B cell (primary cell): ENCODE measurements at regions not wholly inside any gene's neighbourhood (a gene's known extent, or its start where the extent isn't known, plus 50 kb on each side); places are given as distances from the start of the nearest gene placed in this dataset.

Source experiments
- ATAC-seq: fragments of 200-7000 bp; cut with Tn5 transposase; one replicate; pipeline ENCODE4 v1.10.0; 2021; ENCODE audit warnings: low read depth, mild to moderate bottlenecking, moderate number of reproducible peaks, moderate library complexity
- CTCF ChIA-PET: fragments of 350-600 bp; sonication (Branson Sonifier 250); formaldehyde crosslinking; loops from one replicate; lab custom pipeline; 2021; ENCODE audit warnings: antibody characterized with exemption, inconsistent platforms; lab: Charles Lee
- POLR2A ChIA-PET: fragments of 350-600 bp; sonication (Branson Sonifier 250); formaldehyde crosslinking; loops from one replicate; lab custom pipeline; 2021; ENCODE audit warnings: antibody characterized with exemption; lab: Charles Lee
- DNase-seq: peaks from one replicate; pipeline ENCODE4 v3.0.0; 2013
- H2AFZ ChIP-seq: 2 replicates; pipeline ENCODE4 v1.6.1; 2012; ENCODE audit warnings: mild to moderate bottlenecking, low read depth, low read length; ENCODE audit not compliant: insufficient read depth, poor library complexity, severe bottlenecking
- H3K27ac ChIP-seq, 2 donors: 1 replicate in 1 of 2; 2 replicates in 1 of 2; pipeline ENCODE4 v1.5.1; 2012 to 2013; ENCODE audit warnings: low read length in 2 of 2, mild to moderate bottlenecking in 2 of 2, moderate library complexity in 1 of 2
- H3K27me3 ChIP-seq, 4 experiments: fragments of 200-600 bp in 1 of 4; sonication (generic) in 1 of 4; replicated peaks in 1 of 4; 1 replicate in 2 of 4; 2 replicates in 2 of 4; pipeline versions ENCODE4 v1.6.1 to v1.7.0; 2013 to 2016; ENCODE audit warnings: low read length in 3 of 4, mild to moderate bottlenecking in 2 of 4, mixed read lengths in 1 of 4, moderate library complexity in 1 of 4; ENCODE audit not compliant: insufficient read depth in 4 of 4, control insufficient read depth in 3 of 4; ENCODE audit errors: control extremely low read depth in 1 of 4
- H3K36me3 ChIP-seq, 2 experiments: replicated peaks in 1 of 2; 1 replicate in 1 of 2; 2 replicates in 1 of 2; pipeline versions ENCODE4 v1.6.1 to v1.7.1; 2013; ENCODE audit warnings: low read length in 1 of 2; ENCODE audit not compliant: insufficient read depth in 2 of 2, control insufficient read depth in 1 of 2; ENCODE audit errors: control extremely low read depth in 1 of 2, extremely low read depth in 1 of 2
- H3K4me1 ChIP-seq, 2 donors: fragments of 200-600 bp in 1 of 2; sonication (generic) in 1 of 2; 1 replicate in 1 of 2; 2 replicates in 1 of 2; pipeline versions ENCODE4 v1.5.1 to v1.6.1; 2013 to 2017; ENCODE audit warnings: low read length in 2 of 2; ENCODE audit not compliant: control insufficient read depth in 2 of 2, insufficient read depth in 2 of 2
- H3K4me2 ChIP-seq: replicated peaks from 2 replicates; pipeline ENCODE3; 2012; ENCODE audit warnings: mild to moderate bottlenecking, low read depth, low read length; ENCODE audit not compliant: poor library complexity, severe bottlenecking
- H3K4me3 ChIP-seq, 5 experiments: fragments of 200-600 bp in 1 of 5; sonication (generic) in 1 of 5; 1 replicate in 3 of 5; 2 replicates in 2 of 5; pipeline versions ENCODE4 v1.5.1 to v1.7.0; 2011 to 2016; ENCODE audit warnings: low read length in 4 of 5, mild to moderate bottlenecking in 4 of 5, low read depth in 2 of 5, control low read depth in 1 of 5, moderate library complexity in 1 of 5; ENCODE audit not compliant: insufficient read depth in 1 of 5; ENCODE audit errors: control extremely low read depth in 1 of 5, extremely low read depth in 1 of 5
- H3K79me2 ChIP-seq: fragments of 200-600 bp; sonication (generic); one replicate; pipeline ENCODE4 v1.6.0; 2016; ENCODE audit warnings: low read length; ENCODE audit not compliant: control insufficient read depth, insufficient read depth
- H3K9ac ChIP-seq: fragments of 200-600 bp; sonication (generic); 2 replicates; pipeline ENCODE4 v1.6.1; 2017; ENCODE audit warnings: mild to moderate bottlenecking, low read length, moderate library complexity
- H3K9me3 ChIP-seq, 3 donors: one replicate each; pipeline versions ENCODE4 v1.6.1 to v1.7.1; 2013; ENCODE audit warnings: low read length in 2 of 3; ENCODE audit not compliant: control insufficient read depth in 2 of 3, insufficient read depth in 1 of 3; ENCODE audit errors: control extremely low read depth in 1 of 3
- H4K20me1 ChIP-seq: 2 replicates; pipeline ENCODE4 v1.6.0; 2012; ENCODE audit warnings: mild to moderate bottlenecking, low read length; ENCODE audit not compliant: insufficient read depth, control insufficient read depth, poor library complexity, severe bottlenecking
- H3K27ac Mint-ChIP-seq: one replicate; pipeline ENCODE4 v1.8.0; 2021; ENCODE audit warnings: mixed read lengths
- H3K27me3 Mint-ChIP-seq: one replicate; pipeline ENCODE4 v1.8.0; 2021; ENCODE audit warnings: mixed read lengths
- H3K4me1 Mint-ChIP-seq: one replicate; pipeline ENCODE4 v1.8.0; 2021; ENCODE audit warnings: mixed read lengths
- H3K4me3 Mint-ChIP-seq: one replicate; pipeline ENCODE4 v1.8.0; 2021; ENCODE audit warnings: mixed read lengths
- H3K9me3 Mint-ChIP-seq: one replicate; pipeline ENCODE4 v1.8.0; 2022; ENCODE audit warnings: mixed read lengths; ENCODE audit not compliant: insufficient read depth
- CTCF ChIP-seq: fragments of 200-600 bp; IDR thresholded peaks from one replicate; pipeline ENCODE4 v1.8.0; 2022; ENCODE audit warnings: antibody characterized with exemption, mild to moderate bottlenecking
- EZH2 ChIP-seq: IDR thresholded peaks from 2 replicates; pipeline ENCODE4 v1.6.1; 2012; ENCODE audit warnings: borderline replicate concordance, low read depth, mild to moderate bottlenecking, moderate library complexity, low read length; ENCODE audit not compliant: insufficient read depth, poor library complexity, severe bottlenecking
- WGBS: methylation state at CpG from one replicate; pipeline ENCODE4 v1.1.5; 2013; ENCODE audit warnings: missing lambda C conversion rate; ENCODE audit not compliant: insufficient coverage; 5-methylcytosine and 5-hydroxymethylcytosine counted together
- intact Hi-C: fragments of 100-400 bp; cut with micrococcal nuclease; formaldehyde crosslinking; loops from one replicate; pipeline ENCODE4 v1.10.0; 2022

DNA sequence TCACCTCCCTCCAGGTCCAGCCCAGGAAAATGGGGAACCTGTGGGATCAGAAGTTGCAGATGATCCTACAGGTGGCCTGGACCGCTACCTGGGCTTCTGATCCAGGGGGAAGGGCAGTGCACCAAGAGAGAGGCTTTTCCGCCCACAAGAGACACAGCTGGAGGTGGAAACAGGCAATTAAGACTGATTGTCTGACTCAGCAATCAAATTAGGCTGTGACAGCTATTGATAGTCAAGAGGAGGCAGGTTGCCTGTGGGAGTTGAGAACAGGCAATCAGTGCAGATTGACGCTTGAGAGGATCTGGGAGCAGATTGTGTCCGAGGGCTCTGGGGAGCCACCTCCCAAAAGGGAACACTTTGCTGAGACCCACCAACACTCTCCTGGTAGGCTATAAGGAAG is 71.1 kb upstream of the SLC44A1 start:
- no peak for DNase-seq
- no peaks in the 10 kb centered on the region for H4K20me1 ChIP-seq
- H3K27me3 Mint-ChIP-seq = no peaks in the 10 kb centered on the region
- H3K4me3 Mint-ChIP-seq = no peak overlapping the region
- ChIA-PET CTCF (no interaction called here), POLR2A (no interaction called here)
- no peak for TF ChIP-seq EZH2
- TF ChIP-seq CTCF = no peak
- no peaks in the 10 kb centered on the region for H3K9me3 ChIP-seq
- no peak overlapping the region for H3K27ac ChIP-seq
- no peaks in the 10 kb centered on the region for H3K9me3 Mint-ChIP-seq
- no peaks in the 10 kb centered on the region for H3K79me2 ChIP-seq
- H3K4me3 ChIP-seq = no peak overlapping the region
- H3K4me1 ChIP-seq = no peaks in the 10 kb centered on the region
- H3K4me2 ChIP-seq = no peak overlapping the region
- 83% methylated on average over 2 of the region's 4 CpGs for WGBS
- H3K27me3 ChIP-seq = no peaks in the 10 kb centered on the region
- H3K9ac ChIP-seq = no peak overlapping the region
- ATAC-seq = no peak
- H3K36me3 ChIP-seq = no peaks in the 10 kb centered on the region
- H3K27ac Mint-ChIP-seq = no peak overlapping the region
- no peak overlapping the region for H2AFZ ChIP-seq
- no peaks in the 10 kb centered on the region for H3K4me1 Mint-ChIP-seq
- intact Hi-C loops = no loop called here

DNA sequence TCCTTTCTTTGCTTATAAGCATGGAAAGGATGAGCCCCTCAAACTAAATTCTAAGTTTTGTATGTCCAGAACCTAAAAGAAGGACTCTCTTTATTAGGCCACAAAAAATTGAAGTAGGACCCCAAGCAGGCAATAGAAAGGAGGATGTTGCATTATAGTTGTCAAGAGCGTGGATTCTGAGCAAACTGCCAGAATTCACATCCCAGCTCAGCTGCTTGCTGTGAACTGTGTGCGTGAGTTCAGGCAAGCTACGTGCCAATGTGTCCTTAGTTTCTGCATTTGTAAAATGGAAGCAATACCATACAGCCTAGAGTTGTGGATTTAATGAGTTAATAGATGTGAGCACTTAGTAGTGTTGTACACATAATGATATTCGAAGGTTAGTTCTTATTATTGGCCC is 70.6 kb upstream of the SLC44A1 start:
- Histone ChIP-seq H3K9ac (no peak overlapping the region), H3K4me3 (no peak overlapping the region), H4K20me1 (no peaks in the 10 kb centered on the region), H3K4me2 (no peak overlapping the region), H3K27ac (no peak overlapping the region), H3K9me3 (no peaks in the 10 kb centered on the region), H3K27me3 (no peaks in the 10 kb centered on the region), H3K79me2 (no peaks in the 10 kb centered on the region), H3K36me3 (no peaks in the 10 kb centered on the region), H2AFZ (no peak overlapping the region), H3K4me1 (no peaks in the 10 kb centered on the region)
- H3K27me3 Mint-ChIP-seq = no peaks in the 10 kb centered on the region
- 100% methylated on average over 3 of the region's 4 CpGs for WGBS
- H3K9me3 Mint-ChIP-seq = no peaks in the 10 kb centered on the region
- ATAC-seq (no peak), DNase-seq (no peak)
- H3K4me3 Mint-ChIP-seq = no peak overlapping the region
- ChIA-PET POLR2A (no interaction called here), CTCF (no interaction called here)
- H3K27ac Mint-ChIP-seq = no peak overlapping the region
- TF ChIP-seq CTCF = no peak
- TF ChIP-seq EZH2 = no peak
- no peaks in the 10 kb centered on the region for H3K4me1 Mint-ChIP-seq
- intact Hi-C loops = no loop called here
